ENCODE measurements at regions not wholly inside any gene's neighbourhood (a gene's known extent, or its start where the extent isn't known, plus 50 kb on each side); places are given as distances from the start of the nearest gene placed in this dataset.

DNA sequence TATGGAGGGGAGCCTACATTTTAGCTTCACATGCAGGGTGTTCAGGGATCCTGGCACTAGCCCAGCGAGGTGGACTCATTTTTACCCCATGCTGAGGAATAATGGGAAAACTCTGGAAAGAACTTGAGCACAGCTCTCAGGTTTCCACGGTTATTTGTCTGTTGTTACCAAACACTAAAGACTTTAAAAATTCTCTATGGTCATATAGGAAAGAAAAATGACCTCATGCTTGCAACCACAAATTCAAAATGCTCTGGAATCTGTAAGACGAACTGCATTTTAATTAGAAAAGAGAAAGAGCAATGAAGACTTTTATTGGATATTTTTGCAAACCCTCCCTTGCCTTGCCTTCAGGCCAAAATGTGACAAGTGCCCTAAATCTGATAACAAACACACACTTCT is 606.9 kb downstream of the EBF1 start (continued):
- TF ChIP-seq SIX5 (IDR thresholded peaks at IDR 0.05; ENCODE audit: low read depth, low read length, severe bottlenecking) (no peak), ZBTB11 (CRISPR knock-in tag; IDR thresholded peaks at IDR 0.05) (no peak), ETV6 (conservative IDR thresholded peaks at IDR 0.05 in 1 of 2, IDR thresholded peaks at IDR 0.05 in 1 of 2; ENCODE audit: borderline replicate concordance in 1 of 2, low read depth in 1 of 2) (no peak)

DNA sequence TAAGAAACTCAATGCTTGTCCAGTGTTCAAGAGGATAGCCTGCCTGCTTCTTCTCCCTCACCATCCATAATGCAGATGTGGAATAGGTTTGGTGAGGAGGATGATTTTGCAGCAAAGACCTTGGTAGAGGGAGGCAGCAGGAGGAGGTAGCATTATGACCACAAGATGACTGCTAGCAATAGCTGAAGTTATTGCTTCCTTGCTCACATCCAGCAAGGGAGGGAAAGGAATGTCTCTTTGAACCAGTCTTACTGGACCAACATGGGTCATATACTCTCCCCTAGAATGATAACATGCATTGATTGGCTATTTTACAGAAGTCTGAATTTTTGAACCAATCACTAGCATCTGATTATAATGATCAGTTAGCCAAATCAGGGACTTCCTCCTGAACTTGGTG is 607.6 kb downstream of the EBF1 start:
- Histone ChIP-seq H3K36me3 (ENCODE audit: control insufficient read depth in 2 of 2, insufficient read depth in 2 of 2, low read length in 1 of 2) (no peaks in the 10 kb centered on the region), H3K27ac (ENCODE audit: control insufficient read depth, insufficient read depth) (no peak overlapping the region), H4K20me1 (ENCODE audit: control insufficient read depth, insufficient read depth) (no peaks in the 10 kb centered on the region), H3K4me2 (ENCODE audit: control insufficient read depth, insufficient read depth) (no peak overlapping the region), H3K79me2 (ENCODE audit: control insufficient read depth, insufficient read depth, low read length) (no peaks in the 10 kb centered on the region), H3K9me3 (replicated peaks; ENCODE audit: control insufficient read depth, insufficient read depth, low read length) (no peaks in the 10 kb centered on the region), H2AFZ (ENCODE audit: control insufficient read depth, low read depth, low read length) (no peak overlapping the region), H3K9ac (ENCODE audit: control insufficient read depth, insufficient read depth, low read length) (no peak overlapping the region), H3K4me1 (ENCODE audit: control insufficient read depth, insufficient read depth, low read length) (no peaks in the 10 kb centered on the region), H3K27me3 (replicated peaks in 1 of 2; ENCODE audit: control insufficient read depth in 2 of 2, insufficient read depth in 2 of 2, low read length in 1 of 2) (no peaks in the 10 kb centered on the region), H3K4me3 (no peak overlapping the region)
- intact Hi-C loops (cut with micrococcal nuclease; ENCODE audit: unreplicated experiment) = loop anchor here (10.0 kb wide), 1 partner anchor 1207 kb away; no protein-coding TSS in a partner anchor
- in situ Hi-C loops (cut with MboI) = no loop called here
- no peak for FAIRE-seq
- no peak for DNase-seq (ENCODE audit: low read depth, low spot score)
- POLR2A ChIA-PET = no interaction called here
- SMC1A ChIA-PET (ENCODE audit: uncharacterized antibody, unreplicated experiment) = interaction anchor here (1.0 kb wide), 1 partner anchor 30 kb away, joined by 3 read pairs; no protein-coding TSS in a partner anchor
- no TSS peak for BruUV-seq (replicated peaks)
- CTCF ChIA-PET = no interaction called here
- RAD21 ChIA-PET (ENCODE audit: unreplicated experiment) = no interaction called here
- no peak for ATAC-seq
- TF ChIP-seq ZNF384 (IDR thresholded peaks at IDR 0.05; ENCODE audit: borderline replicate concordance, low read depth, low read length) (no peak), MTA2 (IDR thresholded peaks at IDR 0.05; ENCODE audit: low read depth) (no peak), POLR2A (IDR thresholded peaks at IDR 0.05; ENCODE audit: low read depth, low read length) (no peak), CEBPZ (IDR thresholded peaks at IDR 0.05; ENCODE audit: low read depth, low read length) (no peak), NFYA (IDR thresholded peaks at IDR 0.05; ENCODE audit: borderline replicate concordance, low read depth, low read length) (no peak), ESRRA (IDR thresholded peaks at IDR 0.05; ENCODE audit: low read length) (no peak), TCF7 (IDR thresholded peaks at IDR 0.05; ENCODE audit: borderline replicate concordance) (no peak), EED (IDR thresholded peaks at IDR 0.05; ENCODE audit: low read depth) (no peak), SREBF1 (IDR thresholded peaks at IDR 0.05; ENCODE audit: low read length) (no peak), RUNX3 (IDR thresholded peaks at IDR 0.05; ENCODE audit: low read length) (no peak), JUND (IDR thresholded peaks at IDR 0.05; ENCODE audit: low read depth, low read length) (no peak), SMC3 (IDR thresholded peaks at IDR 0.05; ENCODE audit: borderline replicate concordance, low read length) (no peak), ETV6 (conservative IDR thresholded peaks at IDR 0.05 in 1 of 2, IDR thresholded peaks at IDR 0.05 in 1 of 2; ENCODE audit: borderline replicate concordance in 1 of 2, low read depth in 1 of 2) (no peak)
